Mesothelial cell of epicardium (in vitro differentiated cells): ENCODE measurements at regions not wholly inside any gene's neighbourhood (a gene's known extent, or its start where the extent isn't known, plus 50 kb on each side); places are given as distances from the start of the nearest gene placed in this dataset.
"Not testable (repeated sequence)": the region's sequence is repeated elsewhere in the genome, so short reads cannot be mapped to it uniquely, and the experiment has no call there.

Source experiments
- DNase-seq, 2 experiments: peaks; one replicate each; pipeline ENCODE4 v3.0.0; 2021; ENCODE audit warnings: low spot score in 2 of 2; ENCODE audit not compliant: unreplicated experiment in 2 of 2
- H3K27ac Mint-ChIP-seq: 2 replicates; pipeline ENCODE4 v1.8.0; 2021; ENCODE audit warnings: mixed read lengths
- H3K27me3 Mint-ChIP-seq: 2 replicates; pipeline ENCODE4 v1.8.0; 2021; ENCODE audit warnings: low read depth, mixed read lengths
- H3K36me3 Mint-ChIP-seq: 2 replicates; pipeline ENCODE4 v1.8.0; 2021; ENCODE audit warnings: mixed read lengths
- H3K4me1 Mint-ChIP-seq: 2 replicates; pipeline ENCODE4 v1.8.0; 2021; ENCODE audit warnings: mixed read lengths
- H3K4me3 Mint-ChIP-seq: 2 replicates; pipeline ENCODE4 v1.8.0; 2021; ENCODE audit warnings: mild to moderate bottlenecking, moderate library complexity, mixed read lengths
- H3K9me3 Mint-ChIP-seq: 2 replicates; pipeline ENCODE4 v1.8.0; 2021; ENCODE audit warnings: mixed read lengths
- TF ChIP-seq, protein P1 (sequence below): fragments of 200-600 bp; sonication (generic); IDR thresholded peaks from one replicate; pipeline ENCODE4 v1.5.0; 2021; ENCODE audit warnings: antibody characterized with exemption; ENCODE audit not compliant: unreplicated experiment

GRCh38 chr2:7694076-7694985, 777.1 kb downstream of the RNF144A start:
- Mint-ChIP-seq H3K4me1 (peaks cover 8% of the 10 kb centered on the region), H3K36me3 (no peaks in the 10 kb centered on the region), H3K27ac (no peak overlapping the region), H3K27me3 (no peaks in the 10 kb centered on the region), H3K4me3 (no peak overlapping the region), H3K9me3 (no peaks in the 10 kb centered on the region)
- DNase-seq, result no peak
- TF ChIP-seq, protein P1, sequence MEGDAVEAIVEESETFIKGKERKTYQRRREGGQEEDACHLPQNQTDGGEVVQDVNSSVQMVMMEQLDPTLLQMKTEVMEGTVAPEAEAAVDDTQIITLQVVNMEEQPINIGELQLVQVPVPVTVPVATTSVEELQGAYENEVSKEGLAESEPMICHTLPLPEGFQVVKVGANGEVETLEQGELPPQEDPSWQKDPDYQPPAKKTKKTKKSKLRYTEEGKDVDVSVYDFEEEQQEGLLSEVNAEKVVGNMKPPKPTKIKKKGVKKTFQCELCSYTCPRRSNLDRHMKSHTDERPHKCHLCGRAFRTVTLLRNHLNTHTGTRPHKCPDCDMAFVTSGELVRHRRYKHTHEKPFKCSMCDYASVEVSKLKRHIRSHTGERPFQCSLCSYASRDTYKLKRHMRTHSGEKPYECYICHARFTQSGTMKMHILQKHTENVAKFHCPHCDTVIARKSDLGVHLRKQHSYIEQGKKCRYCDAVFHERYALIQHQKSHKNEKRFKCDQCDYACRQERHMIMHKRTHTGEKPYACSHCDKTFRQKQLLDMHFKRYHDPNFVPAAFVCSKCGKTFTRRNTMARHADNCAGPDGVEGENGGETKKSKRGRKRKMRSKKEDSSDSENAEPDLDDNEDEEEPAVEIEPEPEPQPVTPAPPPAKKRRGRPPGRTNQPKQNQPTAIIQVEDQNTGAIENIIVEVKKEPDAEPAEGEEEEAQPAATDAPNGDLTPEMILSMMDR, result no peak

DNA sequence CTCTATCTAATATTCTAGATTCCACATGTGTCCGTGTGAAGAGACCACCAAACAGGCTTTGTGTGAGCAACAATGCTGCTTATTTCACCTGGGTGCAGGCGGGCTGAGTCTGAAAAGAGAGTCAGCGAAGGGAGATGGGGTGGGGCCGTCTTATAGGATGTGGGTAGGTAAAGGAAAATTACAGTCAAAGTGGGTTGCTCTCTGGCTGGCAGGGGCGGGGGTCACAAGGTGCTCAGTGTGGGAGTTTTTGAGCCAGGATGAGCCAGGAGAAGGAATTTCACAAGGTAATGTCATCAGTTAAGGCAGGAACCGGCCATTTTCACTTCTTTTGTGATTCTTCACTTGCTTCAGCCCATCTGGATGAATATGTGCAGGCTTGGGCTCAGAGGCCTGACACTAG, 779.3 kb downstream of the RNF144A start:
- peaks cover 10% of the 10 kb centered on the region for H3K4me1 Mint-ChIP-seq

GRCh38 chr2:7697052-7697451, 779.8 kb downstream of the RNF144A start:
- no peak for DNase-seq
- H3K36me3 Mint-ChIP-seq, result no peaks in the 10 kb centered on the region
- H3K4me1 Mint-ChIP-seq, result peaks cover 15% of the 10 kb centered on the region
- TF ChIP-seq, protein P1, result no peak
- peaks cover 10% of the 10 kb centered on the region for H3K9me3 Mint-ChIP-seq
- H3K27ac Mint-ChIP-seq, result no peak overlapping the region
- no peaks in the 10 kb centered on the region for H3K27me3 Mint-ChIP-seq
- H3K4me3 Mint-ChIP-seq, result no peak overlapping the region

More for the DNA sequence above, 779.3 kb downstream of the RNF144A start:
- peaks cover 10% of the 10 kb centered on the region for H3K9me3 Mint-ChIP-seq
- DNase-seq, H3K27me3 Mint-ChIP-seq, H3K4me3 Mint-ChIP-seq, H3K27ac Mint-ChIP-seq, H3K36me3 Mint-ChIP-seq: not testable (repeated sequence)

- TF ChIP-seq, protein P1, result no peak
- DNase-seq, result no peak
- H3K27me3 Mint-ChIP-seq, result no peaks in the 10 kb centered on the region
- H3K4me3 Mint-ChIP-seq, result no peak overlapping the region
- H3K27ac Mint-ChIP-seq, result peak overlapping the region; percentile 57
- no peaks in the 10 kb centered on the region for H3K36me3 Mint-ChIP-seq
- H3K9me3 Mint-ChIP-seq, result peaks cover 10% of the 10 kb centered on the region
- peaks cover 27% of the 10 kb centered on the region for H3K4me1 Mint-ChIP-seq
Observed at GRCh38 chr2:7701791-7702190, 784.6 kb downstream of the RNF144A start.

GRCh38 chr2:7703048-7703447, 785.8 kb downstream of the RNF144A start:
- no peak for DNase-seq
- H3K4me3 Mint-ChIP-seq, result no peak overlapping the region
- H3K9me3 Mint-ChIP-seq, result peaks cover 10% of the 10 kb centered on the region
- no peaks in the 10 kb centered on the region for H3K36me3 Mint-ChIP-seq
- peak overlapping the region; percentile 40 for H3K27ac Mint-ChIP-seq
- TF ChIP-seq, protein P1, result no peak
- H3K27me3 Mint-ChIP-seq, result no peaks in the 10 kb centered on the region
- peaks cover 27% of the 10 kb centered on the region for H3K4me1 Mint-ChIP-seq

- TF ChIP-seq, protein P1, result no peak
- Mint-ChIP-seq H3K4me3 (no peak overlapping the region), H3K9me3 (peaks cover 10% of the 10 kb centered on the region), H3K27me3 (no peaks in the 10 kb centered on the region), H3K27ac (no peak overlapping the region), H3K36me3 (no peaks in the 10 kb centered on the region), H3K4me1 (peaks cover 27% of the 10 kb centered on the region)
- DNase-seq, result no peak
Observed at GRCh38 chr2:7703543-7704144, 786.4 kb downstream of the RNF144A start.
